H54 (cell line): ENCODE measurements at regions not wholly inside any gene's neighbourhood (a gene's known extent, or its start where the extent isn't known, plus 50 kb on each side); places are given as distances from the start of the nearest gene placed in this dataset.

Experiments used
- DNase-seq: peaks from one replicate; pipeline ENCODE4 v3.0.0; 2011; ENCODE audit warnings: low spot score, mixed read lengths; ENCODE audit not compliant: insufficient read length
- FAIRE-seq: peaks from 3 replicates; lab custom pipeline; 2011; peaks lifted over from hg19 to GRCh38; lab: Jason Lieb, UNC
- POLR2A ChIP-seq: IDR thresholded peaks from 2 replicates; pipeline ENCODE4 v1.6.1; 2011; ENCODE audit warnings: low read depth, mild to moderate bottlenecking, low read length

DNA sequence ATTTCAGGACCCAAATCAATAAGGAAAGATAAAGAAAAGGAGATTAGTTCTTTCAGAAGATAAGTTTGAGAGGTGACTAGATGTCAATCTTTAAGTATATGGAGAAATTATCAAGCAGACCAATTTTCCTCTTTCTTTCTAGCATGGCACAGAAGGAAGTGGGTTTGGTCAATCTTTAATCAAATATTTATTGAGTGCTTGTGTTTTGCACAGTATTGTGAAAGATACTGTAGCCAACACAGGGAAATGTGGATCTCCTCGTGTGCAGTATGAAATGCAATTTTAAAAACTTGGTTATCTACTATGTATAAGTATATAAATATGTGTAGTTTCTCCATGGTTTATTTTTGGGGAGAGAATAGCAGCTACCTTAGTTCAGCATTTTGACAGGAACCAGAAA, 655.2 kb downstream of the RAPGEF2 start:
- no peak for DNase-seq
- no peak for FAIRE-seq
- no peak for TF ChIP-seq POLR2A

DNA sequence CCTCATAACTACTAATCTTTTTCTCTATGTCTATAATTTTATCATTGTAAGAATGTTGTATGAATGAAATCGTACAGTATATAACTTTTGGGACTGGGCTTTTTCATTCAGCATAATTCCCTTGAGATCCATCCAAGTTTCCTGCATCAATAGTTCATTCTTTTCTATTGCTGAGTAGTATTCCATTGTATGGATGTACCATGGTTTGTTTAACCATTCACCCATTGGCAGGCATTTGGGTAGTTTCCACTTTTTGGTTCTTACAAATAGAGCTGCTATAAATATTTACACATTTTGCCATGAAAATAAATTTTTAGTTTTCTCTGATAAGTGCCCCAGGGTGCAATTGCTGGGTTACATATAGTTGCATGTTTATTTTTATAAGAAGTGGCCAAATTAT, 659.8 kb downstream of the RAPGEF2 start:
- no peak for FAIRE-seq
- no peak for TF ChIP-seq POLR2A

GRCh38 chr4:159764343-159764952, 661.6 kb downstream of the RAPGEF2 start:
- FAIRE-seq (peak; percentile 57), DNase-seq (no peak)
- no peak for TF ChIP-seq POLR2A

More for the DNA sequence above, 659.8 kb downstream of the RAPGEF2 start:
- no peak for DNase-seq

- no peak for DNase-seq
- no peak for FAIRE-seq
- no peak for TF ChIP-seq POLR2A
These were observed 662.5 kb downstream of the RAPGEF2 start for GRCh38 chr4:159765382-159765781.

DNA sequence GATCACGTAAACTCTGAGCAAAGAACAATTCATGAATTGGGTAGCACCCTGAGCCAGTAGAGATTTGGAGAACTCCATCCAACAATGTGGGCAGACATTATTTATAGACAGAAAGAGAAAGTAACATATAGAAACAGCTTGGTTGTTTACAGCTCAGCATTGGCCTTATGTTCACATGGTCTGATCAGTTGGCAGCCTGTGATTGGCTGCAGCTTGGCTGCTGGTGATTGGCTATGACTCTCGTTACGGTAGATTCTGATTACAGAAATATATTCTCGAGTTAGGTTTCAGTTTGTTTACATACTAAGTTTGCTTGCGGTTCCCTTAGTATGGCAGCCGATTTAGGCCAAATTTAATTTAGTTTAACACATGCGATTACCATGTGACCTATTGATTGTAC, 663.4 kb downstream of the RAPGEF2 start:
- TF ChIP-seq POLR2A: no peak
- no peak for FAIRE-seq
- no peak for DNase-seq

- TF ChIP-seq POLR2A: no peak
- no peak for FAIRE-seq
- no peak for DNase-seq
These were observed 664.5 kb downstream of the RAPGEF2 start for GRCh38 chr4:159767406-159767805.

DNA sequence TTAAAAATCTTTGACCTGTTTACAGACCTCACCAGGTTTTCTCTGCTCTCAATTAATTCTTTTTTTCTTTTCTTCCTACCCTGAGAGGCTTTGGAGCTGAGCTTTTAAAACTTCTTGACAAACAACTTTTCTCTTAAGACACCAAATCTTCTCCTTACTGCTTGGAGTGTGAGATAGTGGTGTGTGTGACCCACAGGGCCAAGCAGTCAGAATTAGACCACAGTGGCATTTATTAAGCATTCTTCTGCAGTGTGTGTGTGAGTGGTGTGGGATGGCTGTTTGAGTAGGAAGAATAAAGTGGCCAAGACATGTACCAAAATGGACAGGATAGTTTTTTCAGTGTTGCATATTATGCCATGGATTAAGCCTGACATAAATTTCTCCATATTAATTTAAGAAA, 665.1 kb downstream of the RAPGEF2 start:
- no peak for DNase-seq
- FAIRE-seq: no peak
- no peak for TF ChIP-seq POLR2A

GRCh38 chr4:159770401-159770800, 667.5 kb downstream of the RAPGEF2 start:
- no peak for TF ChIP-seq POLR2A
- no peak for FAIRE-seq
- DNase-seq: no peak

GRCh38 chr4:159770969-159771368, 668.1 kb downstream of the RAPGEF2 start:
- DNase-seq (no peak), FAIRE-seq (no peak)
- no peak for TF ChIP-seq POLR2A

DNA sequence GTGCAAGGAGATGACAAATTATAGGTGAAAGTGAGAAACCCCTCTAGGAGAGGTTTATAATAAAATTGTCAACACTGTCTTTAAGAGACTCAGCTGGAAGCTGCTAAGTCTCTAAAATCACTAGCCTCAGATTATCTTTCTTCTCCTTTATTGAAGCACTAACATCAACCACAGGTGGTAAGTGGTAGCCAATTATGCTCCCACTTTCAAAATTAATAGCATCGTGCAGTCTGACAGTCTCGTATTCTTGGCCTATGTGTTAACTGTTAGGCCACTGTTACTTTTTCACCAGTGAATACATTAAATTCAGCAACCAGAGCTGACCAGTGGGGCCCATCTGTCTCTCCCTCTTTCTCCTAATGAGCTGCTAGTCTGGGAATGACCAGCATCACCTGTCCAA, 674.1 kb downstream of the RAPGEF2 start:
- TF ChIP-seq POLR2A: no peak
- no peak for FAIRE-seq
- no peak for DNase-seq

DNA sequence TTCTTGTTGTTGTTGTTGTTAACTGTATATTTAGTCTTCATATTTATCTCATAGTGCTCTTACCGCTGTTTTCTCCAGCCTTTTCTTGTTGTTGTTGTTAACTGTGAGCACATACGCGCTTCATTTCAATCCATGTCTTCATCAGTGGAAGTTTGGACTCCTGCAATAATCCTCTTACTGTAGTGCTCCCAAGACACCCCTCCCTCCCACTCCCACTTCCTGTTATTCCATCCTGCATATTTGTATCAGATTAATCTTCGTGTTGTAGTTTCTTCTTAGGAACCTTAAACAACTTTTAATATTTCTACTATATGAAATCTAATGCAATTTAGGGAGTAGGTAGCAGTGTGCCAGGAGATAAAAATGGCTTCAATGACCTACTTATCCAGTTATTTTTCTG, 674.8 kb downstream of the RAPGEF2 start:
- no peak for FAIRE-seq
- no peak for DNase-seq
- TF ChIP-seq POLR2A: no peak

GRCh38 chr4:159778298-159778697, 675.4 kb downstream of the RAPGEF2 start:
- FAIRE-seq (no peak), DNase-seq (no peak)
- no peak for TF ChIP-seq POLR2A

DNA sequence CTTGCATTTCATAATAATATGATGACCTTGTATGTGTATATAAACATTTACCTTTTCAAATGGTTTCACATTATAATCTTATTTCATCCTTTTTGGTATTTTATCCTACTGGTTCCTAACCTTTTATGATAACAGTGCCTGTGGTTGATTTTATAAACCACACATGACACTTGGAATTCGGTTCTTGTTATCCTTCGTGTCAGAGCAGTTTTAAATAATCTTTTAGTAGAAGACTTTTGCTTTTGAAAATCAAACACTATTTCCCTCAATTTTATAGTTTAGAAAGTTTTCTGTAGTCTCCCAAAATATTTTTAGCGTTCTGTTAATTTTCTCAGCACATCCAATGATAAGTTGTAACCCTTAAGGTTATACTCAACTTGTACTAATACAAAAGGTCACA, 676.8 kb downstream of the RAPGEF2 start:
- FAIRE-seq (no peak), DNase-seq (no peak)
- no peak for TF ChIP-seq POLR2A

DNA sequence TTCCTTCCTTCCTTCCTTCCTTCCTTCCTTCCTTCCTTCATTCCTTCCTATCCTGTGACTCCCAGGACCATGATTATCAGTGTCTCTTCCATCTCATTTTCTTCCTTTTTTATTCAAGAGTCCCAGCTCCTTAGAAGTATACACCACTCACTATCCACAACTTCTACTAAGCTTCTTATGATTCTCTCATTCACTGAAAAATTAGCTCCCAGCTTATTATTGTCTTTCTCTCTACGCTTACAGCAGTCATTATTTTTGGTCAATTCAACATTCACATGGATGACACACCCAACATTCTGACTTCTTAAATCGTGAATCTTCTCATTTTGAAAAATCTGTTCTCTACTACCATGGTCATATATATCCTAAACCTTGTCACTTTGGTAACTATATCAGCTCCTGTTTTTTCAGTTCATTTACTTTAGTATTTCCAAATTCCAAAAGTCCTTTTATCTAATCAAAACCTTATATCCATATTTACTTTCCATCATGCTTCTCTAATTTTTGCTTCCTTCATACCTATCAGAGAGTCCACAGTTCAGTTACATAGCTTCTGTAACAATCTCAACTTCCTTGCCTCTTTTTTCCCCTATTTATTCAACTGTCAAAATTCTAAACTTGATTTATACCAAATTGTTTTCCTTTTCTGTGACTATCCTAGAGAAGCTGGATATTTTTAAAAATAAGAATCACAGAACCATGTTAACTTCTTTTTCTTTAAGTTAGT, 677.5 kb downstream of the RAPGEF2 start:
- DNase-seq (no peak), FAIRE-seq (no peak)

DNA sequence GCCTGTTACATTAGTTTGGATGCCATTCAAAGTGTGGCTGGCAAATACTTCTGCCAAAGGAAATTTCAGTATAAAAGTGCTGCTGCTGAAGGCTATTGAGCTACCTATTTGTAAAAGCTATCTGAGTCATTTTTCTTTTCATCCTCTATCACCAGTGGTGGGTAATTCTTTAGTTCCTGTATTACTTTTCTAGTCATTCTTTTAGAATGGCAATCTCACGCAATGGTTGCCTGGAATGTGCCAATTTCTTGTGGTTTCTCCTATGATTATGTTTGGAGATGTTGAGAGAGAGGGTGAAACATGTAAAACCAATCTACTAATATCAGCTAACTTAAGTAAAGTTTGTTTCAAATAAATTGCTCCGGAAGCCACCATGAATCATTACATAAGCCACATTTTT, 685.0 kb downstream of the RAPGEF2 start:
- DNase-seq (no peak), FAIRE-seq (no peak)
- no peak for TF ChIP-seq POLR2A

More for the DNA sequence above, 677.5 kb downstream of the RAPGEF2 start:
- no peak for TF ChIP-seq POLR2A
